HG03095 (cell line): ENCODE measurements at regions not wholly inside any gene's neighbourhood (a gene's known extent, or its start where the extent isn't known, plus 50 kb on each side); places are given as distances from the start of the nearest gene placed in this dataset.

Source experiments
- ATAC-seq: cut with Tn5 transposase; IDR thresholded peaks from one replicate; pipeline ENCODE4 v1.9.1; 2021; ENCODE audit warnings: moderate library complexity; ENCODE audit not compliant: unreplicated experiment

GRCh38 chr6:22804620-22805261 is 235.4 kb downstream of the HDGFL1 start:
- ATAC-seq: no peak

GRCh38 chr6:22807261-22807660 is 237.9 kb downstream of the HDGFL1 start:
- no peak for ATAC-seq

GRCh38 chr6:22807818-22808217 is 238.5 kb downstream of the HDGFL1 start:
- no peak for ATAC-seq

- no peak for ATAC-seq
Observed at GRCh38 chr6:22808466-22808865, 239.1 kb downstream of the HDGFL1 start.

GRCh38 chr6:22809370-22809769 is 240.0 kb downstream of the HDGFL1 start:
- ATAC-seq: no peak

- ATAC-seq: no peak
Observed at GRCh38 chr6:22819209-22819608, 249.8 kb downstream of the HDGFL1 start.

GRCh38 chr6:22821664-22822320 is 252.4 kb downstream of the HDGFL1 start:
- no peak for ATAC-seq

GRCh38 chr6:22825210-22825609 is 255.8 kb downstream of the HDGFL1 start:
- no peak for ATAC-seq

GRCh38 chr6:22826961-22827360 is 257.6 kb downstream of the HDGFL1 start:
- no peak for ATAC-seq

- ATAC-seq: no peak
Observed at GRCh38 chr6:22827760-22828159, 258.4 kb downstream of the HDGFL1 start.

- ATAC-seq: no peak
Observed at GRCh38 chr6:22828179-22829062, 259.1 kb downstream of the HDGFL1 start.

- no peak for ATAC-seq
Observed at GRCh38 chr6:22829070-22829469, 259.7 kb downstream of the HDGFL1 start.

- ATAC-seq: no peak
Observed at GRCh38 chr6:22830463-22830862, 261.1 kb downstream of the HDGFL1 start.

- ATAC-seq: no peak
Observed at GRCh38 chr6:22833191-22833590, 263.8 kb downstream of the HDGFL1 start.

- ATAC-seq: no peak
Observed at GRCh38 chr6:22838345-22838744, 269.0 kb downstream of the HDGFL1 start.

GRCh38 chr6:22845467-22845866 is 276.1 kb downstream of the HDGFL1 start:
- ATAC-seq: no peak

- no peak for ATAC-seq
Observed at GRCh38 chr6:22848121-22848520, 278.8 kb downstream of the HDGFL1 start.

- no peak for ATAC-seq
Observed at GRCh38 chr6:22849921-22850320, 280.6 kb downstream of the HDGFL1 start.

GRCh38 chr6:22852101-22852500 is 282.7 kb downstream of the HDGFL1 start:
- no peak for ATAC-seq

GRCh38 chr6:22873513-22874136 is 304.3 kb downstream of the HDGFL1 start:
- no peak for ATAC-seq

- no peak for ATAC-seq
Observed at GRCh38 chr6:22875845-22876244, 306.5 kb downstream of the HDGFL1 start.
